GM23338 (cell line): ENCODE measurements at regions not wholly inside any gene's neighbourhood (a gene's known extent, or its start where the extent isn't known, plus 50 kb on each side); places are given as distances from the start of the nearest gene placed in this dataset.

Experiments used
- EZH2 ChIP-seq: fragments of 200-600 bp; sonication (generic); IDR thresholded peaks from one replicate; pipeline ENCODE4 v1.8.0; 2017; ENCODE audit warnings: antibody characterized with exemption, mild to moderate bottlenecking, low read depth; ENCODE audit not compliant: unreplicated experiment
- EZH2phosphoT487 ChIP-seq: fragments of 200-600 bp; sonication (generic); IDR thresholded peaks from one replicate; pipeline ENCODE4 v1.8.1; 2018; ENCODE audit warnings: antibody characterized with exemption; ENCODE audit not compliant: unreplicated experiment
- TF ChIP-seq, protein P1 (sequence below): IDR thresholded peaks from one replicate; pipeline ENCODE4 v1.6.1; 2018; ENCODE audit warnings: antibody characterized with exemption; ENCODE audit not compliant: unreplicated experiment
- TF ChIP-seq, protein P2 (sequence below), 2 experiments: fragments of 200-600 bp in 1 of 2; sonication (generic) in 1 of 2; conservative IDR thresholded peaks; 2 replicates each; pipeline versions ENCODE4 v1.5.1 to v1.6.1; 2016 to 2017; ENCODE audit warnings: antibody characterized with exemption in 2 of 2, low read depth in 2 of 2, mild to moderate bottlenecking in 2 of 2, moderate library complexity in 1 of 2

DNA sequence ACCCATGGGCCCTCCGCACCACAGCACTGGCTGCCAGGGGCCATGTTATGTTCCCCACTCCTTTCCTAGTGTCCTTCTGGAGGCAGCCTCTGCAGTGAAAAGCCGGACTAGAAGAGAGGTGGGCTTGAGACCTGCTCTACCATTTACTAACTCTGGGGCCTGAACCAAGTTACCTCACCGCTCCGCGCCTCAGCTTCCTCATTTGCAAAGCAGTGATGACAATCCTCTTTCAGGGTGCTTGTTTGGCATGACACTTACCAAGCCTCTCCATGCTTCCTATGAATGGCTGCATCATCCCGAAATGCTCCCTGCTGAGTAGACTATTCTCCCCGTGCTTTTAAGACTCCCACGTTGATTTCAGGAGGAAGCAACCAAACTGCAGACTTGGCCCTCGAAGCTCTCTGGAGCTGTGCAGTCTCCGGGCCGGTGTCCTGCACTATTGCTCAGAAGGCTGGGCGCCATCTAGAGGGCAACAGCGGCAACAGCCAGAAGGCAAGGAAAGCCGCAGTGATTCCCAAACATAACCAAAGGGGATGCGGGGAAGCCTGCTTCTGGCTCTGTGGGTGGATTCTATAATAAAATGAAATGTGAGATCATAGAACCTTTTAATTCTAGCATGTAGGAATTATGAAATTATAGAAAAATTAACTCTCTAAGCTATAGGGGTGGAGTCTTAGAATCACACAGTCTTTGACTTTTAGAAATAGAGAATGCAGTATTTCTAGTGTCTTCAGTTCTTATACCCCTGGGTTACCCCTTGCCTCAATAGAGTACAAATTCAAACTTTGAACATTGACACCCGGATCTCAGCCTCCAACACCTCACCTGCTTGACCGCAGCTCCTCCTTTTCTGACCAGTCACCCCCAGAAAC is 599.8 kb upstream of the BRINP1 start:
- no peak for TF ChIP-seq EZH2phosphoT487
- TF ChIP-seq, protein P1, sequence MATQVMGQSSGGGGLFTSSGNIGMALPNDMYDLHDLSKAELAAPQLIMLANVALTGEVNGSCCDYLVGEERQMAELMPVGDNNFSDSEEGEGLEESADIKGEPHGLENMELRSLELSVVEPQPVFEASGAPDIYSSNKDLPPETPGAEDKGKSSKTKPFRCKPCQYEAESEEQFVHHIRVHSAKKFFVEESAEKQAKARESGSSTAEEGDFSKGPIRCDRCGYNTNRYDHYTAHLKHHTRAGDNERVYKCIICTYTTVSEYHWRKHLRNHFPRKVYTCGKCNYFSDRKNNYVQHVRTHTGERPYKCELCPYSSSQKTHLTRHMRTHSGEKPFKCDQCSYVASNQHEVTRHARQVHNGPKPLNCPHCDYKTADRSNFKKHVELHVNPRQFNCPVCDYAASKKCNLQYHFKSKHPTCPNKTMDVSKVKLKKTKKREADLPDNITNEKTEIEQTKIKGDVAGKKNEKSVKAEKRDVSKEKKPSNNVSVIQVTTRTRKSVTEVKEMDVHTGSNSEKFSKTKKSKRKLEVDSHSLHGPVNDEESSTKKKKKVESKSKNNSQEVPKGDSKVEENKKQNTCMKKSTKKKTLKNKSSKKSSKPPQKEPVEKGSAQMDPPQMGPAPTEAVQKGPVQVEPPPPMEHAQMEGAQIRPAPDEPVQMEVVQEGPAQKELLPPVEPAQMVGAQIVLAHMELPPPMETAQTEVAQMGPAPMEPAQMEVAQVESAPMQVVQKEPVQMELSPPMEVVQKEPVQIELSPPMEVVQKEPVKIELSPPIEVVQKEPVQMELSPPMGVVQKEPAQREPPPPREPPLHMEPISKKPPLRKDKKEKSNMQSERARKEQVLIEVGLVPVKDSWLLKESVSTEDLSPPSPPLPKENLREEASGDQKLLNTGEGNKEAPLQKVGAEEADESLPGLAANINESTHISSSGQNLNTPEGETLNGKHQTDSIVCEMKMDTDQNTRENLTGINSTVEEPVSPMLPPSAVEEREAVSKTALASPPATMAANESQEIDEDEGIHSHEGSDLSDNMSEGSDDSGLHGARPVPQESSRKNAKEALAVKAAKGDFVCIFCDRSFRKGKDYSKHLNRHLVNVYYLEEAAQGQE, result no peak
- TF ChIP-seq, protein P2, sequence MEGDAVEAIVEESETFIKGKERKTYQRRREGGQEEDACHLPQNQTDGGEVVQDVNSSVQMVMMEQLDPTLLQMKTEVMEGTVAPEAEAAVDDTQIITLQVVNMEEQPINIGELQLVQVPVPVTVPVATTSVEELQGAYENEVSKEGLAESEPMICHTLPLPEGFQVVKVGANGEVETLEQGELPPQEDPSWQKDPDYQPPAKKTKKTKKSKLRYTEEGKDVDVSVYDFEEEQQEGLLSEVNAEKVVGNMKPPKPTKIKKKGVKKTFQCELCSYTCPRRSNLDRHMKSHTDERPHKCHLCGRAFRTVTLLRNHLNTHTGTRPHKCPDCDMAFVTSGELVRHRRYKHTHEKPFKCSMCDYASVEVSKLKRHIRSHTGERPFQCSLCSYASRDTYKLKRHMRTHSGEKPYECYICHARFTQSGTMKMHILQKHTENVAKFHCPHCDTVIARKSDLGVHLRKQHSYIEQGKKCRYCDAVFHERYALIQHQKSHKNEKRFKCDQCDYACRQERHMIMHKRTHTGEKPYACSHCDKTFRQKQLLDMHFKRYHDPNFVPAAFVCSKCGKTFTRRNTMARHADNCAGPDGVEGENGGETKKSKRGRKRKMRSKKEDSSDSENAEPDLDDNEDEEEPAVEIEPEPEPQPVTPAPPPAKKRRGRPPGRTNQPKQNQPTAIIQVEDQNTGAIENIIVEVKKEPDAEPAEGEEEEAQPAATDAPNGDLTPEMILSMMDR (conservative IDR thresholded peaks at IDR 0.05; ENCODE audit: low read depth in 2 of 2), result peak; percentile 93 to 95
- TF ChIP-seq EZH2, result no peak
